ENCODE measurements at regions not wholly inside any gene's neighbourhood (a gene's known extent, or its start where the extent isn't known, plus 50 kb on each side); places are given as distances from the start of the nearest gene placed in this dataset.

- no peaks in the 10 kb centered on the region for H3K9me3 ChIP-seq
- WGBS, 5 donors: 73 to 83% (median 77%) methylated on average over 2 of the region's 2 CpGs
- H3K4me1 ChIP-seq: peaks cover 0 to 17% (median 6%) of the 10 kb centered on the region in 4 donors
- H3K27me3 ChIP-seq: no peaks in the 10 kb centered on the region
- intact Hi-C loops (cut with DNase I; ENCODE audit: low total_unique reads): no loop called here
- no peak overlapping the region for H3K4me3 ChIP-seq
- no peak for DNase-seq
- peaks cover 0 to 3% (median 0%) of the 10 kb centered on the region in 4 donors for H3K36me3 ChIP-seq
- TF ChIP-seq POLR2AphosphoS5 (IDR thresholded peaks at IDR 0.05): no peak
- TF ChIP-seq POLR2A (IDR thresholded peaks at IDR 0.05): no peak
- no peak for TF ChIP-seq CTCF (IDR thresholded peaks at IDR 0.05)
- no peak for TF ChIP-seq EP300 (IDR thresholded peaks at IDR 0.05)
- peak overlapping the region in 2 of 5 donors; percentile 5 to 19 for H3K27ac ChIP-seq
Measured at GRCh38 chr6:150767161-150767560, 98.3 kb upstream of the MTHFD1L start.

GRCh38 chr6:150767571-150768018 lies 97.9 kb upstream of the MTHFD1L start:
- intact Hi-C loops (cut with DNase I; ENCODE audit: low total_unique reads): no loop called here
- WGBS, 5 donors: 26 to 44% (median 34%) methylated on average over 7 of the region's 7 CpGs

DNA sequence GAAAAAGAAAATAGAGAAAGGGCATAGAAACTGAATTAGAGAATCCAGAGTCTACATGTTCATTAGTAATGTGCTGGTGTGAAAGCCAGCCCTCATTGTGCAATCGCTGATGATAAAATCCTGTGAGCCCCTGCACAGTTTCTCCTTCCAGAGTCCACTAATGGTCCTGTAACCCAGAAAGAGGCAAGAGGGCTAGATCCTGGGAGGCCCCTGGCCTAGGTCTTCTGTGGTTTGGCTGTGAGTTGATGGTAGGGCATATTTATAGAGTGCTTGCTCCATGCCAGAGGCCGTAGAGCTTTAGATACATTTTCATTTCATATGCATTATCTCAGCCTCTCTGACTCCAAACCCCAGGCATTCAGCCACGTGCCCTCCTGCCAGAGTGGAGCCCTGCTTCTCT lies 94.9 kb upstream of the MTHFD1L start:
- H3K27me3 ChIP-seq: no peaks in the 10 kb centered on the region
- no peak overlapping the region for H3K4me3 ChIP-seq
- intact Hi-C loops (cut with DNase I; ENCODE audit: low total_unique reads): no loop called here
- TF ChIP-seq POLR2AphosphoS5 (IDR thresholded peaks at IDR 0.05) (no peak), EP300 (IDR thresholded peaks at IDR 0.05) (no peak), CTCF (IDR thresholded peaks at IDR 0.05) (no peak), POLR2A (IDR thresholded peaks at IDR 0.05) (no peak)
- H3K36me3 ChIP-seq: peaks cover 0 to 3% (median 0%) of the 10 kb centered on the region in 4 donors
- peaks cover 0 to 14% (median 2%) of the 10 kb centered on the region in 4 donors for H3K9me3 ChIP-seq
- WGBS, 5 donors: 82 to 91% (median 85%) methylated on average over 3 of the region's 3 CpGs
- no peak for DNase-seq
- no peak overlapping the region for H3K27ac ChIP-seq
- H3K4me1 ChIP-seq: peaks cover 0 to 17% (median 4%) of the 10 kb centered on the region in 4 donors

More at GRCh38 chr6:150767571-150768018, 97.9 kb upstream of the MTHFD1L start:
- TF ChIP-seq POLR2A (IDR thresholded peaks at IDR 0.05) (no peak), POLR2AphosphoS5 (IDR thresholded peaks at IDR 0.05) (no peak), CTCF (IDR thresholded peaks at IDR 0.05) (no peak), EP300 (IDR thresholded peaks at IDR 0.05) (no peak)
- Histone ChIP-seq H3K9me3 (no peaks in the 10 kb centered on the region), H3K27ac (peak overlapping the region in 3 of 5 donors; percentile 5 to 19 (median 5)), H3K36me3 (peaks cover 0 to 3% (median 0%) of the 10 kb centered on the region in 4 donors), H3K4me3 (no peak overlapping the region), H3K4me1 (peaks cover 0 to 17% (median 6%) of the 10 kb centered on the region in 4 donors), H3K27me3 (no peaks in the 10 kb centered on the region)
- DNase-seq: peak in 1 of 2 donors; percentile 75

- no peak overlapping the region for H3K27ac ChIP-seq
- intact Hi-C loops (cut with DNase I; ENCODE audit: low total_unique reads): no loop called here
- no peak for DNase-seq
- no peaks in the 10 kb centered on the region for H3K4me1 ChIP-seq
- 0 to 76% (median 71%) methylated on average over 1 of the region's 1 CpG for WGBS, 5 donors
- TF ChIP-seq CTCF (IDR thresholded peaks at IDR 0.05) (no peak), POLR2A (IDR thresholded peaks at IDR 0.05) (no peak), POLR2AphosphoS5 (IDR thresholded peaks at IDR 0.05) (no peak), EP300 (IDR thresholded peaks at IDR 0.05) (no peak)
- H3K9me3 ChIP-seq: peaks cover 0 to 14% (median 2%) of the 10 kb centered on the region in 4 donors
- H3K36me3 ChIP-seq: no peaks in the 10 kb centered on the region
- no peak overlapping the region for H3K4me3 ChIP-seq
- no peaks in the 10 kb centered on the region for H3K27me3 ChIP-seq
Measured at GRCh38 chr6:150773969-150774368, 91.5 kb upstream of the MTHFD1L start.

Measured in stomach (tissue), 8 donors.